K562 (cell line): ENCODE measurements at regions not wholly inside any gene's neighbourhood (a gene's known extent, or its start where the extent isn't known, plus 50 kb on each side); places are given as distances from the start of the nearest gene placed in this dataset.

ENCODE experiments used
- ATAC-seq: fragments of 200-7000 bp; cut with Tn5 transposase; 3 replicates; pipeline ENCODE4 v1.9.1; 2020; ENCODE audit warnings: moderate library complexity
- BruUV-seq: library from RNA; stranded (reverse); fragments of 400-500 nt; replicated peaks from 2 replicates; lab custom pipeline; 2021; lab: Mats Ljungman, UMichigan
- CTCF ChIA-PET: fragments of 300-600 bp; formaldehyde crosslinking; extraction: SDS; loops from one replicate; lab custom pipeline; 2021; ENCODE audit warnings: low intra/inter-chr PET ratio; lab: Yijun Ruan, JAX
- POLR2A ChIA-PET: fragments of 300-600, 350-650 bp; sonication (Branson Sonifier 250); formaldehyde crosslinking; extraction: SDS; loops from one replicate; lab custom pipeline; 2021; ENCODE audit warnings: antibody characterized with exemption, inconsistent platforms; lab: Yijun Ruan, JAX
- DNase-seq, 4 experiments: peaks; one replicate each; pipeline versions ENCODE4 v3.0.0 to v3.0.0-alpha.2; 2011 to 2018; ENCODE audit warnings: low spot score in 3 of 4, mixed read lengths in 3 of 4; ENCODE audit errors: extremely low read depth in 1 of 4
- FAIRE-seq: peaks from 2 replicates; lab custom pipeline; 2011; peaks lifted over from hg19 to GRCh38; lab: Jason Lieb, UNC
- H2AFZ ChIP-seq: 2 replicates; pipeline ENCODE4 v1.6.0; 2011; ENCODE audit warnings: low read depth, low read length, control low read depth, inconsistent platforms
- H3K27ac ChIP-seq: fragments of 200-600 bp; 3 replicates; pipeline ENCODE4 v1.8.0; 2011; ENCODE audit warnings: low read depth, mild to moderate bottlenecking, control low read depth, inconsistent platforms, low read length, moderate library complexity, mixed read lengths; ENCODE audit errors: extremely low read depth
- H3K27me3 ChIP-seq, 2 experiments: fragments of 300-600 bp in 1 of 2; 2 replicates in 1 of 2; 3 replicates in 1 of 2; pipeline versions ENCODE4 v1.6.0 to v1.8.0; 2011; ENCODE audit warnings: inconsistent platforms in 2 of 2, low read length in 2 of 2, mild to moderate bottlenecking in 1 of 2, mixed read lengths in 1 of 2, moderate library complexity in 1 of 2; ENCODE audit not compliant: control insufficient read depth in 2 of 2, insufficient read depth in 2 of 2
- H3K36me3 ChIP-seq: fragments of 300-600 bp; 3 replicates; pipeline ENCODE4 v1.8.0; 2011; ENCODE audit warnings: mild to moderate bottlenecking, low read length, inconsistent platforms; ENCODE audit not compliant: control insufficient read depth, insufficient read depth
- H3K4me1 ChIP-seq, 2 experiments: fragments of 200-600 bp in 1 of 2; replicated peaks in 1 of 2; 2 replicates in 1 of 2; 3 replicates in 1 of 2; pipeline versions ENCODE4 v1.5.1 to v1.8.0; 2011; ENCODE audit warnings: inconsistent platforms in 2 of 2, low read length in 2 of 2, mild to moderate bottlenecking in 1 of 2, mixed read lengths in 1 of 2, moderate library complexity in 1 of 2; ENCODE audit not compliant: control insufficient read depth in 2 of 2, insufficient read depth in 2 of 2
- H3K4me2 ChIP-seq: 2 replicates; pipeline ENCODE4 v1.6.1; 2011; ENCODE audit warnings: low read length, control low read depth, inconsistent platforms, mixed read lengths; ENCODE audit not compliant: insufficient read depth
- H3K4me3 ChIP-seq: fragments of 200-600 bp; sonication (generic), shearing (Covaris generic); 2 replicates; pipeline ENCODE4 v1.5.1; 2016; ENCODE audit warnings: control low read depth, inconsistent platforms
- H3K79me2 ChIP-seq: fragments of 200-600 bp; 3 replicates; pipeline ENCODE4 v1.8.0; 2011; ENCODE audit warnings: low read length, inconsistent platforms; ENCODE audit not compliant: control insufficient read depth, insufficient read depth
- H3K9ac ChIP-seq, 2 experiments: 2 replicates each; pipeline versions ENCODE4 v1.6.0 to v1.6.1; 2011; ENCODE audit warnings: low read depth in 2 of 2, low read length in 2 of 2, control low read depth in 1 of 2, inconsistent platforms in 1 of 2, mild to moderate bottlenecking in 1 of 2, mixed read lengths in 1 of 2; ENCODE audit not compliant: insufficient read depth in 1 of 2
- H3K9me1 ChIP-seq: one replicate; pipeline ENCODE4 v1.6.0; 2011; ENCODE audit warnings: inconsistent platforms, mild to moderate bottlenecking, low read length, moderate library complexity; ENCODE audit not compliant: control insufficient read depth, insufficient read depth
- H3K9me3 ChIP-seq: replicated peaks from 2 replicates; pipeline ENCODE4 v1.5.1; 2011; ENCODE audit warnings: low read depth, low read length, inconsistent platforms; ENCODE audit not compliant: control insufficient read depth, insufficient read depth
- H4K20me1 ChIP-seq: replicated peaks from 2 replicates; pipeline ENCODE4 v1.6.1; 2011; ENCODE audit warnings: low read length, inconsistent platforms, mixed read lengths; ENCODE audit not compliant: control insufficient read depth, insufficient read depth
- CHCHD3 ChIP-seq: fragments of 250-450 bp; sonication (Bioruptor Pico); IDR thresholded peaks from 2 replicates; pipeline ENCODE4 v2.1.2; 2022; ENCODE audit warnings: mild to moderate bottlenecking
- FOXP4 ChIP-seq: sonication (generic); formaldehyde crosslinking; IDR thresholded peaks from 2 replicates; pipeline ENCODE4 v1.8.0; 2022; ENCODE audit warnings: mild to moderate bottlenecking, missing genetic modification reagents, borderline replicate concordance
- GATAD2B ChIP-seq: fragments of 450-650 bp; IDR thresholded peaks from 2 replicates; pipeline ENCODE4 v1.6.1; 2017; ENCODE audit warnings: mild to moderate bottlenecking, borderline replicate concordance
- HMG20A ChIP-seq: fragments of 450-650 bp; formaldehyde crosslinking; conservative IDR thresholded peaks from 2 replicates; pipeline ENCODE4 v1.4.0; 2020; ENCODE audit warnings: mild to moderate bottlenecking, mixed read lengths
- MYBL2 ChIP-seq, 2 experiments: fragments of 450-650 bp in 1 of 2; sonication (generic) in 1 of 2; formaldehyde crosslinking in 1 of 2; IDR thresholded peaks; 2 replicates each; pipeline versions ENCODE4 v1.6.1 to v1.8.1; 2017 to 2022; ENCODE audit warnings: borderline replicate concordance in 1 of 2, inconsistent platforms in 1 of 2, low read depth in 1 of 2, mild to moderate bottlenecking in 1 of 2, missing genetic modification reagents in 1 of 2, moderate library complexity in 1 of 2
- THRAP3 ChIP-seq: fragments of 450-650 bp; IDR thresholded peaks from 2 replicates; pipeline ENCODE4 v1.6.1; 2016; ENCODE audit warnings: mild to moderate bottlenecking, inconsistent platforms, borderline replicate concordance
- ZBTB43 ChIP-seq: sonication (generic); formaldehyde crosslinking; IDR thresholded peaks from 2 replicates; pipeline ENCODE4 v1.8.0; 2023; ENCODE audit warnings: mild to moderate bottlenecking, missing genetic modification reagents
- ZNF311 ChIP-seq: fragments of 250-450 bp; sonication (Bioruptor Pico); IDR thresholded peaks from 2 replicates; pipeline ENCODE4 v1.4.0; 2020; ENCODE audit warnings: mild to moderate bottlenecking, moderate library complexity
- ZNF347 ChIP-seq: fragments of 450-650 bp; formaldehyde crosslinking; IDR thresholded peaks from 2 replicates; pipeline ENCODE4 v1.4.0; 2020; ENCODE audit warnings: low read depth, mild to moderate bottlenecking, moderate library complexity
- ZNF583 ChIP-seq: fragments of 250-450 bp; sonication (Bioruptor Pico); IDR thresholded peaks from 2 replicates; pipeline ENCODE4 v1.4.0; 2020
- WGBS: fragments of 100-300 bp; shearing (Covaris generic); methylation state at CpG from one replicate; pipeline ENCODE4 v1.1.6; 2016; ENCODE audit warnings: low coverage, mixed read lengths; ENCODE audit not compliant: insufficient coverage; ENCODE audit errors: missing lambda C conversion rate; 5-methylcytosine and 5-hydroxymethylcytosine counted together
- in situ Hi-C: fragments of 300-500 bp; cut with MboI; formaldehyde crosslinking; loops from 4 replicates; pipeline ENCODE4 v1.15.0; 2018; ENCODE audit warnings: inconsistent platforms, mixed read lengths
- intact Hi-C: fragments of 100-400 bp; cut with micrococcal nuclease; formaldehyde crosslinking; loops from 2 replicates; pipeline ENCODE4 v1.14.2; 2022
- TF ChIP-seq, protein P1 (sequence below): sonication (generic); formaldehyde crosslinking; IDR thresholded peaks from 2 replicates; pipeline ENCODE4 v1.9.0; 2022; ENCODE audit warnings: mild to moderate bottlenecking, missing genetic modification reagents
- TF ChIP-seq, protein P2 (sequence below): fragments of 250-450 bp; sonication (Bioruptor Pico); IDR thresholded peaks from 2 replicates; pipeline ENCODE4 v1.5.0; 2021; ENCODE audit warnings: mild to moderate bottlenecking, borderline replicate concordance
- TF ChIP-seq, protein P3 (sequence below): IDR thresholded peaks from 2 replicates; pipeline ENCODE4 v1.6.1; 2011; ENCODE audit not compliant: insufficient read length; ENCODE audit errors: extremely low read depth

DNA sequence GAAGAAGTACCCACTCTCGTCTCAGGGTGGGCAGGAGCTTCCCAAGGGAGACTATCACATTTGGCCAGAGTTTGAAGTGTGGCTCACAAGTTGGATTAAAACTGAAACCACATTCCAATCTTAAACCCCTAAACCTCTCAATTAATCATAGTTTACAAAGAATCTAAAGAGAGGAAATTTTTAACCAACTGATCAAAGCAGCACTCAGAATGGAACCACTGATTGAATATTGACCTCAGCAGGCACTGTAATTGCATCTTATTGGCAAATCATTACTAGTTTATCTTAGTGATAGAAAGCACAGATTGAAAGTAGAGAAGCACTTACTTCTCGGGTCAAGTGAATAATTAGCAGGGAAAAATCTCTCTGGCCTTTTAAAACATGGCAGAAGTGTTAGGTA lies 491.6 kb downstream of the TOX3 start:
- in situ Hi-C loops (no loop called here), intact Hi-C loops (no loop called here)
- FAIRE-seq (no peak), DNase-seq (no peak), ATAC-seq (no peak)
- Histone ChIP-seq H4K20me1 (no peaks in the 10 kb centered on the region), H3K9ac (no peak overlapping the region), H3K79me2 (no peaks in the 10 kb centered on the region), H3K4me2 (no peak overlapping the region)
- BruUV-seq: no TSS peak
- CTCF ChIA-PET: no interaction called here
- TF ChIP-seq, protein P1, sequence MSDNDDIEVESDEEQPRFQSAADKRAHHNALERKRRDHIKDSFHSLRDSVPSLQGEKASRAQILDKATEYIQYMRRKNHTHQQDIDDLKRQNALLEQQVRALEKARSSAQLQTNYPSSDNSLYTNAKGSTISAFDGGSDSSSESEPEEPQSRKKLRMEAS: no peak
- TF ChIP-seq CHCHD3 (CRISPR knock-in tag): no peak
- TF ChIP-seq, protein P2, sequence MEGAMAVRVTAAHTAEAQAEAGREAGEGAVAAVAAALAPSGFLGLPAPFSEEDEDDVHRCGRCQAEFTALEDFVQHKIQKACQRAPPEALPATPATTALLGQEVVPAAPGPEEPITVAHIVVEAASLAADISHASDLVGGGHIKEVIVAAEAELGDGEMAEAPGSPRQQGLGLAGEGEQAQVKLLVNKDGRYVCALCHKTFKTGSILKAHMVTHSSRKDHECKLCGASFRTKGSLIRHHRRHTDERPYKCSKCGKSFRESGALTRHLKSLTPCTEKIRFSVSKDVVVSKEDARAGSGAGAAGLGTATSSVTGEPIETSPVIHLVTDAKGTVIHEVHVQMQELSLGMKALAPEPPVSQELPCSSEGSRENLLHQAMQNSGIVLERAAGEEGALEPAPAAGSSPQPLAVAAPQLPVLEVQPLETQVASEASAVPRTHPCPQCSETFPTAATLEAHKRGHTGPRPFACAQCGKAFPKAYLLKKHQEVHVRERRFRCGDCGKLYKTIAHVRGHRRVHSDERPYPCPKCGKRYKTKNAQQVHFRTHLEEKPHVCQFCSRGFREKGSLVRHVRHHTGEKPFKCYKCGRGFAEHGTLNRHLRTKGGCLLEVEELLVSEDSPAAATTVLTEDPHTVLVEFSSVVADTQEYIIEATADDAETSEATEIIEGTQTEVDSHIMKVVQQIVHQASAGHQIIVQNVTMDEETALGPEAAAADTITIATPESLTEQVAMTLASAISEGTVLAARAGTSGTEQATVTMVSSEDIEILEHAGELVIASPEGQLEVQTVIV: no peak
- TF ChIP-seq HMG20A (CRISPR knock-in tag): no peak
- no peak for TF ChIP-seq FOXP4 (CRISPR knock-in tag)
- TF ChIP-seq ZNF347 (CRISPR knock-in tag): no peak
- TF ChIP-seq ZNF583 (CRISPR knock-in tag): no peak
- no peak for TF ChIP-seq GATAD2B
- TF ChIP-seq, protein P3, sequence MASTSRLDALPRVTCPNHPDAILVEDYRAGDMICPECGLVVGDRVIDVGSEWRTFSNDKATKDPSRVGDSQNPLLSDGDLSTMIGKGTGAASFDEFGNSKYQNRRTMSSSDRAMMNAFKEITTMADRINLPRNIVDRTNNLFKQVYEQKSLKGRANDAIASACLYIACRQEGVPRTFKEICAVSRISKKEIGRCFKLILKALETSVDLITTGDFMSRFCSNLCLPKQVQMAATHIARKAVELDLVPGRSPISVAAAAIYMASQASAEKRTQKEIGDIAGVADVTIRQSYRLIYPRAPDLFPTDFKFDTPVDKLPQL: no peak
- no peak for TF ChIP-seq MYBL2 (IDR thresholded peaks at IDR 0.05; ENCODE audit: low read depth)
- TF ChIP-seq MYBL2 (CRISPR knock-in tag; IDR thresholded peaks at IDR 0.05; ENCODE audit: borderline replicate concordance): no peak
- no peak for TF ChIP-seq THRAP3
- no peak for TF ChIP-seq ZNF311
- no peak for TF ChIP-seq ZBTB43
- TF ChIP-seq, all 486 proteins: peak for 0
- no peaks in the 10 kb centered on the region for H3K4me1 ChIP-seq
- no peak overlapping the region for H3K4me3 ChIP-seq
- H3K27ac ChIP-seq: no peak overlapping the region
- POLR2A ChIA-PET: no interaction called here
- WGBS: 0% methylated on average over 2 of the region's 2 CpGs
- H3K27me3 ChIP-seq: no peaks in the 10 kb centered on the region
- no peaks in the 10 kb centered on the region; the same call in 1 of the 2 replicates for H3K9me3 ChIP-seq
- no peaks in the 10 kb centered on the region for H3K9me1 ChIP-seq
- H2AFZ ChIP-seq: no peak overlapping the region
- H3K36me3 ChIP-seq: no peaks in the 10 kb centered on the region
